COLO829 (cell line): ENCODE measurements at regions not wholly inside any gene's neighbourhood (a gene's known extent, or its start where the extent isn't known, plus 50 kb on each side); places are given as distances from the start of the nearest gene placed in this dataset.

Experiments
- DNase-seq: peaks from one replicate; pipeline ENCODE4 v3.0.0; 2012; ENCODE audit warnings: low spot score

DNA sequence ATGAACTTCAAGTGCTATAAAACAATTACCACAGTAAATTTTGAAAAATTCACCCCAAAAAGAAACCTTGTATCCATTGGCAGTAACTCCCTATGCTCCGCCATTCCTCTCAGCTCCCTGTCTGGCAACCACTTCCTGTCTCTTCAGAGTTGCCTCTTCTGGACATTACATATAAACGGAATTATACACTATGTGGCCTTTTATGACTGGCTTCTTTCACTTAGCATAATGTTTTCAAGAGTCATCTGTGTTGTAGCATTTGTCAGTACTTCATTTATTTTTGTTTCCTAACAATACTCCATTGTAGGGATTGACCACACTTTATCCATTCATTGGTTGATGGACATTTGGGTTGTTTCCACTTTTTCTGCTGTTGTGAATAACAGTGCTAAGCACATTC is 50.1 kb downstream of the CEP43 start:
- peak; percentile 51 for DNase-seq

DNA sequence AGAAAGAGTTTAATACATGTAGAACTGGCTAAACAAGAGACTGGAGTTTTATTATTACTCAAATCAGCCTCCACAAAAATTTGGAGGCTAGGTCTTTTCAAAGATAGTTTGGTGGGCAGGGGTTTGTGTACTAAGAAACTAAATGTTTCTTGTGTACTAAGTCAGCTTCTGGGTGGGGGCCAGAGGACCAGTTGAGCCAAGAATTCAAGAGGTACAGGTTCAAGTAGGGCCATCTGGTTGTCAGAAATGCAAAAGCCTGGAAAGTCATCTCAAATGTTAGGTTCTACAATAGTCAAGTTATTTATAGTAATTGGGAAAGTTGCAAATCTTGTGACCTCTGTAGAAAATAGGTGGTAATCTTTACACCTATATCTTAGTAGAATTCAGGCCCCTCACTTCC is 51.7 kb downstream of the CEP43 start:
- DNase-seq = no peak

DNA sequence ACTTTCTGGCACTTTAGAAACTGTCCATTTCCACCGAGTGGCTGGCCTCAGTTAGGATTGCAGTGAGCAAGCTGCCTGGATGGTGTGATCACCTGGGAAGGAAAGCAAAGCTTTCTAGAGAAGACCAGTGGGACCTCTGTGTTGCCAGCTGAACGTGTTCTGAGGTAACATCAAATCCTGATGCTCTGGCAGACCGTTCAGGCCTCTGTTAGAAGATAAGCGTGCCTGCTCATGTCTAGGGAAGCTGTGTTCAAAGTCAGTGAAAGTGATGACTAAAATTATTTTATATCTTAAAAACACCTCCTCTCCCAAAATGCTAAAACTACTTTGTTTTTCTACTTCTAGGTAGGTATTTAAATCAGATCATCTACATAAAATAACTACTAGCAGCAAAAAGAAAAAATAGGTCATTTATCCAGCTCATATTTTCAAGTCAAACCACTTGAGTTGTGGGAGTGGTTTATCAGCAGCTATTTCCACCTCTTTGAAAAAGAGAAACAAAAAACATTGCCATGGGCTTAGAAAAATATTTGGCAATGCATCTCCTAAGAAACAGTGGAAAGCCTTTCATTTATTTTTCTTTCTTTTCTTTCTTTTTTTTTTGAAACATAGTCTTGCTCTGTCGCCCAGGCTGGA is 54.8 kb downstream of the CEP43 start:
- DNase-seq = no peak

DNA sequence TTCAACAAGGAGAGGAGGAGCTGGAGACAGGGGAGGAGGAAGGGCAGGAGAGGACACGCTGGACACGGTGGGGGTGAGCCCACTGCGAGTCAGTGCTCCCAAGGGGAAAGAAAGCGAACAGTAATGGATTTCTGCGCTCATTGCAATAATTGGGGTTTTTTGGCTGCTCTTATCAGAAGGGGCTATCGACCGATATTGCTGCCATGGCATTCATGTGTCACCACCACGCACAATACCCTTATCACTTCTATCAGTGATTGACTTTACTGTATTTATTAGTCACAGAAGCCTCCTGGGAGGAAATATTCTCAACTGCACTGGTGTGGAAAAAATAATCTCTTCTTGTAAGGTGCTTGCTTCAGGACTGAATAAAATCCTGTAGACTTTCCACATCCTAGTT is 55.8 kb downstream of the CEP43 start:
- no peak for DNase-seq

DNA sequence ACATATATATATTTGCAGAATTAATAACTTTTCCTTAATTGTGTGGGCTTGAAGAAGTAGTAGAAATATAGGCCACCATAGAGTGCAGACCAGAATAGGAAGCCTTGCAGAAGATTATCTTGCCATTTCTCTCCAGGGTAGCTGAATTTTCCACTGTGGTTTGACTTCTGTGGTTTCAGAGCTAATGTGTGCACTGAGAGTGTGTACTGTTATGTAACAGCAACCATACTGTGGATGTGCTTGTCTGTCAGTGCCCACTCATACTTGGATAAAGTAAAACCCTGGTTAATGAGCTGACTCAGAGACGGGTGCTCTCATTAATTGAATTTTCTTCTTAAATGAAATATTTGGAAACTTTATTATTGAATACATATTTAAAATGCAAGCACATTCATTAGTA is 57.2 kb downstream of the CEP43 start:
- DNase-seq = no peak

DNA sequence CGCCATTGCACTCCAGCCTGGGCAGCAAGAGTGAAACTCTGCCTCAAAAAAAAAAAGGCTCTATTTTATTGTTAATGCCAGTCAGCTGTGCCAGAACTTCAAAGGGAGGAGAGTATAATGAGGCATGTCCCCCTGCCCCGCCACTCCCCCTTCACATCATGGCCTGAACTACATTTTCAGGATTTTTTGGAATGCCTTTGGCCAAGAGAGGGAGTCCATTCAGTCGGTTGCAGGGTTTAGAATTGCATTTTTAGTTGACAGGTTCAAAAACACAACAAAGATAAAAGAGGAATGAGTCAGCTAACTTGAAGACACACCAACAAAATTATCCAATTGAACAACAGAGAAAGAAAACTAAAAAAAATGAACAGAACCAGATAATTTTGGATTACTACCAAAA is 59.1 kb downstream of the CEP43 start:
- DNase-seq = no peak
